HL-60 (cell line): ENCODE measurements at regions not wholly inside any gene's neighbourhood (a gene's known extent, or its start where the extent isn't known, plus 50 kb on each side); places are given as distances from the start of the nearest gene placed in this dataset.

ENCODE experiments used
- POLR2AphosphoS5 ChIP-seq: IDR thresholded peaks from 2 replicates; pipeline ENCODE4 v1.6.1; 2012; ENCODE audit warnings: low read depth
- TF ChIP-seq, protein P1 (sequence below): IDR thresholded peaks from one replicate; pipeline ENCODE4 v1.5.1; 2011; ENCODE audit warnings: low read length, control low read depth, inconsistent platforms; ENCODE audit not compliant: insufficient read depth

DNA sequence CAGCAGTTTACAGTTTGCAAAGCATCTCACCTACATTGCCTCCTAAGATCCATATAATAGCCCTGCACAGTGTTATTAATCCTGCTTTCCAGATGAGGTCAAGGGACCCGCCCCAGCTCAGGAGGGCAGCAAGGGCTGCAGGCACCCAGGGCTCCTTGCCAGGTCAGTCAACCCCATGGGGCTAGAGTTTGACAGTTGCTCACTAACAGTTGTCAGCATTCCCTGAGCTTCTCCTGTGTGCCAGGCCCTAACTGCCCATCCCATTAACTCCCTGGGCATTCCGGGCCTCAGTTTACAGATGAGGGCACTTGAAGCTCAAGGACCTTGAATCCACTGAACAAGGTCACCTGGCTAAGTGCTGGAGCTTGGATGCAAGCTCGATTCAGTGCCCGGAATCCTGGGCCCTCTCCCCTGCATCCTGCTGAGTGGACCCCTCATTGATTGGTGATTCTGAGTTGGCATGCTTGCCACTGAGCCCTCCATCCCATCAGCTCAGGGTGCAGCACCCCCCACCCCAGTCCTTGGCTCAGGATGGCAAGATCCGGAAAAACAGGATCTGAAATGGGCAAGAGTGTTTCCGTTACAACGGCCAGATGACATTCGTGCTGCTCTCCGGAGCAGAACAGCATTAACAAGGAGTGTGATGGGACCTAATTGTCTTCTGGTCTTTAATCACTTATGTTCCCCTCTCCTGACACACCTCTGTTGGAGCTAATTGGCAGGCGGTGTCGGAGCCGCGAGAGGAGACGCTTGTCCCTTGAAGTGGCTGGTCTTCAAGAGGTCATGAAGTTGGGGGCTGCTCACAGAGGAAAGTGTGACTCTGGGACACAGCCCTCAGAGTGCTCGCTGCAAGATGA lies 87.4 kb upstream of the SHISAL1 start:
- TF ChIP-seq, protein P1, sequence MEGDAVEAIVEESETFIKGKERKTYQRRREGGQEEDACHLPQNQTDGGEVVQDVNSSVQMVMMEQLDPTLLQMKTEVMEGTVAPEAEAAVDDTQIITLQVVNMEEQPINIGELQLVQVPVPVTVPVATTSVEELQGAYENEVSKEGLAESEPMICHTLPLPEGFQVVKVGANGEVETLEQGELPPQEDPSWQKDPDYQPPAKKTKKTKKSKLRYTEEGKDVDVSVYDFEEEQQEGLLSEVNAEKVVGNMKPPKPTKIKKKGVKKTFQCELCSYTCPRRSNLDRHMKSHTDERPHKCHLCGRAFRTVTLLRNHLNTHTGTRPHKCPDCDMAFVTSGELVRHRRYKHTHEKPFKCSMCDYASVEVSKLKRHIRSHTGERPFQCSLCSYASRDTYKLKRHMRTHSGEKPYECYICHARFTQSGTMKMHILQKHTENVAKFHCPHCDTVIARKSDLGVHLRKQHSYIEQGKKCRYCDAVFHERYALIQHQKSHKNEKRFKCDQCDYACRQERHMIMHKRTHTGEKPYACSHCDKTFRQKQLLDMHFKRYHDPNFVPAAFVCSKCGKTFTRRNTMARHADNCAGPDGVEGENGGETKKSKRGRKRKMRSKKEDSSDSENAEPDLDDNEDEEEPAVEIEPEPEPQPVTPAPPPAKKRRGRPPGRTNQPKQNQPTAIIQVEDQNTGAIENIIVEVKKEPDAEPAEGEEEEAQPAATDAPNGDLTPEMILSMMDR = no peak
- TF ChIP-seq POLR2AphosphoS5 = no peak
